Transverse colon (tissue), 4 donors: ENCODE measurements at regions not wholly inside any gene's neighbourhood (a gene's known extent, or its start where the extent isn't known, plus 50 kb on each side); places are given as distances from the start of the nearest gene placed in this dataset.
A peak's percentile ranks its signal among the peaks of the same experiment; 100 is the strongest.

Source experiments
- DNase-seq: peaks from one replicate; pipeline ENCODE4 v3.0.0-alpha.2; 2019
- H3K27ac ChIP-seq, 4 donors: fragments of 200-600 bp; sonication (generic); 2 replicates each; pipeline ENCODE4 v1.5.1; 2016 to 2018; ENCODE audit warnings: inconsistent platforms in 4 of 4
- H3K27me3 ChIP-seq: fragments of 200-600 bp; sonication (generic); 2 replicates; pipeline ENCODE4 v1.5.1; 2017; ENCODE audit warnings: inconsistent platforms
- H3K36me3 ChIP-seq, 4 donors: fragments of 200-600 bp; sonication (generic); 2 replicates each; pipeline ENCODE4 v1.5.1; 2017 to 2019; ENCODE audit warnings: inconsistent platforms in 4 of 4
- H3K4me1 ChIP-seq, 4 donors: fragments of 200-600 bp; sonication (generic); 2 replicates each; pipeline ENCODE4 v1.5.1; 2017 to 2020; ENCODE audit warnings: inconsistent platforms in 4 of 4
- H3K4me3 ChIP-seq, 4 donors: fragments of 200-600 bp; sonication (generic); 1 replicate in 1 of 4; 2 replicates in 3 of 4; pipeline versions ENCODE4 v1.5.1 to v1.6.1; 2017 to 2019; ENCODE audit warnings: inconsistent platforms in 4 of 4
- H3K9me3 ChIP-seq, 2 donors: fragments of 200-600 bp; sonication (generic); 2 replicates each; pipeline ENCODE4 v1.5.1; 2017 to 2019; ENCODE audit warnings: inconsistent platforms in 2 of 2
- CTCF ChIP-seq, 5 experiments: fragments of 200-600 bp in 3 of 5; fragments of 450-650 bp in 2 of 5; sonication (generic) in 3 of 5; IDR thresholded peaks; 1 replicate in 2 of 5; 2 replicates in 3 of 5; pipeline ENCODE4 v1.5.1; 2016 to 2017; ENCODE audit warnings: antibody characterized with exemption in 5 of 5, inconsistent platforms in 3 of 5, mild to moderate bottlenecking in 2 of 5, moderate library complexity in 1 of 5
- EP300 ChIP-seq: sonication (generic); formaldehyde crosslinking; IDR thresholded peaks from one replicate; pipeline ENCODE4 v1.6.1; 2017; ENCODE audit warnings: antibody characterized with exemption, low read depth
- POLR2A ChIP-seq: fragments of 450-650 bp; IDR thresholded peaks from one replicate; pipeline ENCODE4 v1.6.1; 2016; ENCODE audit warnings: antibody characterized with exemption, mild to moderate bottlenecking, moderate library complexity
- POLR2AphosphoS5 ChIP-seq, 3 donors: sonication (generic); formaldehyde crosslinking; IDR thresholded peaks; one replicate each; pipeline ENCODE4 v1.6.1; 2016; ENCODE audit warnings: antibody characterized with exemption in 3 of 3
- WGBS, 2 donors: methylation state at CpG; one replicate each; pipeline ENCODE4 v1.1.5; 2018; ENCODE audit warnings: low coverage in 1 of 2; 5-methylcytosine and 5-hydroxymethylcytosine counted together
- in situ Hi-C, 4 donors: fragments of 200-750 bp; cut with MboI; loops; one replicate each; pipeline versions ENCODE4 v1.15.0 to v1.15.1; 2017; ENCODE audit warnings: low sequenced_read_pairs in 3 of 4, low pct_ligation_motif_present in 1 of 4, low pct_unique_long_range_greater_than_20kb in 1 of 4
- intact Hi-C: fragments of 100-400 bp; cut with DNase I; formaldehyde crosslinking; loops from one replicate; pipeline ENCODE4 v1.15.1; 2023; ENCODE audit warnings: low total_unique reads

- H3K4me1 ChIP-seq, result no peaks in the 10 kb centered on the region
- TF ChIP-seq CTCF (IDR thresholded peaks at IDR 0.05), result no peak
- no peak for TF ChIP-seq EP300
- no peak for TF ChIP-seq POLR2A
- TF ChIP-seq POLR2AphosphoS5 (IDR thresholded peaks at IDR 0.05), result no peak
- no peak overlapping the region for H3K27ac ChIP-seq
- intact Hi-C loops, result no loop called here
- DNase-seq, result no peak
- no peak overlapping the region for H3K4me3 ChIP-seq
- H3K9me3 ChIP-seq, result no peaks in the 10 kb centered on the region
- WGBS, 2 donors, result 95 to 100% methylated on average over 1 of the region's 1 CpG
- no peaks in the 10 kb centered on the region for H3K27me3 ChIP-seq
- no peaks in the 10 kb centered on the region for H3K36me3 ChIP-seq
- in situ Hi-C loops, result no loop called here
Observed at GRCh38 chr11:30683176-30683575, 97.0 kb upstream of the MPPED2 start.

- H3K36me3 ChIP-seq, result no peaks in the 10 kb centered on the region
- no peaks in the 10 kb centered on the region for H3K9me3 ChIP-seq
- intact Hi-C loops (no loop called here), in situ Hi-C loops (no loop called here)
- H3K27ac ChIP-seq, result no peak overlapping the region
- 56 to 66% methylated on average over 2 of the region's 2 CpGs for WGBS, 2 donors
- H3K4me3 ChIP-seq, result no peak overlapping the region
- TF ChIP-seq CTCF (IDR thresholded peaks at IDR 0.05), result no peak
- no peak for TF ChIP-seq POLR2AphosphoS5 (IDR thresholded peaks at IDR 0.05)
- TF ChIP-seq EP300, result no peak
- TF ChIP-seq POLR2A, result no peak
- no peak for DNase-seq
- H3K4me1 ChIP-seq, result no peaks in the 10 kb centered on the region
- no peaks in the 10 kb centered on the region for H3K27me3 ChIP-seq
Observed at GRCh38 chr11:30666817-30667216, 80.7 kb upstream of the MPPED2 start.

- no peak overlapping the region for H3K27ac ChIP-seq
- WGBS, 2 donors, result 63 to 73% methylated on average over 3 to 5 of the region's 5 CpGs
Observed at GRCh38 chr11:30665067-30665466, 78.9 kb upstream of the MPPED2 start.

GRCh38 chr11:30653606-30654005, 67.5 kb upstream of the MPPED2 start:
- H3K36me3 ChIP-seq, result no peaks in the 10 kb centered on the region
- no peaks in the 10 kb centered on the region for H3K4me1 ChIP-seq
- intact Hi-C loops, result loop anchor here (2.0 kb wide), 1 partner anchor 307 kb away; no protein-coding TSS in a partner anchor
- DNase-seq, result no peak
- no peaks in the 10 kb centered on the region for H3K9me3 ChIP-seq
- TF ChIP-seq POLR2AphosphoS5 (IDR thresholded peaks at IDR 0.05) (no peak), CTCF (IDR thresholded peaks at IDR 0.05) (peak in 1 of 5 experiments; percentile 7)
- H3K27me3 ChIP-seq, result no peaks in the 10 kb centered on the region
- WGBS, 2 donors, result 38 to 65% methylated on average over 1 of the region's 1 CpG
- H3K4me3 ChIP-seq, result no peak overlapping the region
- in situ Hi-C loops, result no loop called here
- H3K27ac ChIP-seq, result no peak overlapping the region

More at GRCh38 chr11:30665067-30665466, 78.9 kb upstream of the MPPED2 start:
- in situ Hi-C loops, result no loop called here
- DNase-seq, result no peak
- H3K9me3 ChIP-seq, result no peaks in the 10 kb centered on the region
- no peak for TF ChIP-seq EP300
- H3K4me3 ChIP-seq, result no peak overlapping the region
- no peaks in the 10 kb centered on the region for H3K27me3 ChIP-seq
- H3K4me1 ChIP-seq, result no peaks in the 10 kb centered on the region
- no peaks in the 10 kb centered on the region for H3K36me3 ChIP-seq
- intact Hi-C loops, result no loop called here

GRCh38 chr11:30652801-30653200, 66.6 kb upstream of the MPPED2 start:
- no peaks in the 10 kb centered on the region for H3K36me3 ChIP-seq
- no peak for DNase-seq
- no peak overlapping the region for H3K27ac ChIP-seq
- TF ChIP-seq EP300 (no peak), POLR2A (no peak), POLR2AphosphoS5 (IDR thresholded peaks at IDR 0.05) (no peak), CTCF (IDR thresholded peaks at IDR 0.05) (no peak)
- H3K4me1 ChIP-seq, result no peaks in the 10 kb centered on the region
- 78 to 79% methylated on average over 2 of the region's 2 CpGs for WGBS, 2 donors
- no peaks in the 10 kb centered on the region for H3K27me3 ChIP-seq
- intact Hi-C loops (loop anchor here (2.0 kb wide), 1 partner anchor 306 kb away; no protein-coding TSS in a partner anchor), in situ Hi-C loops (no loop called here)
- no peak overlapping the region for H3K4me3 ChIP-seq
- H3K9me3 ChIP-seq, result no peaks in the 10 kb centered on the region
